Urothelium cell line (cell line): ENCODE measurements at regions not wholly inside any gene's neighbourhood (a gene's known extent, or its start where the extent isn't known, plus 50 kb on each side); places are given as distances from the start of the nearest gene placed in this dataset.

Experiments
- DNase-seq: peaks from one replicate; pipeline ENCODE4 v3.0.0; 2011; ENCODE audit warnings: low spot score, mixed read lengths
- FAIRE-seq: peaks from 2 replicates; lab custom pipeline; 2011; peaks lifted over from hg19 to GRCh38; lab: Jason Lieb, UNC

- DNase-seq (no peak), FAIRE-seq (no peak)
Observed at GRCh38 chr4:29521281-29521680, 1198.9 kb upstream of the PCDH7 start.

GRCh38 chr4:29536745-29537144 lies 1183.4 kb upstream of the PCDH7 start:
- DNase-seq = no peak
- no peak for FAIRE-seq

GRCh38 chr4:29538889-29539646 lies 1181.1 kb upstream of the PCDH7 start:
- FAIRE-seq = no peak
- DNase-seq = no peak

- FAIRE-seq = no peak
- no peak for DNase-seq
Observed at GRCh38 chr4:29540439-29541102, 1179.6 kb upstream of the PCDH7 start.

GRCh38 chr4:29541757-29542156 lies 1178.4 kb upstream of the PCDH7 start:
- FAIRE-seq (no peak), DNase-seq (no peak)

GRCh38 chr4:29549342-29549741 lies 1170.8 kb upstream of the PCDH7 start:
- no peak for FAIRE-seq

GRCh38 chr4:29551821-29552220 lies 1168.3 kb upstream of the PCDH7 start:
- FAIRE-seq = no peak
- no peak for DNase-seq

More at GRCh38 chr4:29549342-29549741, 1170.8 kb upstream of the PCDH7 start:
- DNase-seq = peak; percentile 0

GRCh38 chr4:29553846-29554245 lies 1166.3 kb upstream of the PCDH7 start:
- DNase-seq = peak; percentile 12
- no peak for FAIRE-seq

GRCh38 chr4:29558789-29559188 lies 1161.4 kb upstream of the PCDH7 start:
- FAIRE-seq (no peak), DNase-seq (no peak)

GRCh38 chr4:29559286-29559685 lies 1160.9 kb upstream of the PCDH7 start:
- FAIRE-seq (no peak), DNase-seq (no peak)

- FAIRE-seq (no peak), DNase-seq (no peak)
Observed at GRCh38 chr4:29560452-29560851, 1159.7 kb upstream of the PCDH7 start.

GRCh38 chr4:29565256-29565655 lies 1154.9 kb upstream of the PCDH7 start:
- FAIRE-seq = no peak
- no peak for DNase-seq

GRCh38 chr4:29566371-29566770 lies 1153.8 kb upstream of the PCDH7 start:
- FAIRE-seq = no peak

GRCh38 chr4:29571322-29571721 lies 1148.8 kb upstream of the PCDH7 start:
- DNase-seq (no peak), FAIRE-seq (no peak)

More at GRCh38 chr4:29566371-29566770, 1153.8 kb upstream of the PCDH7 start:
- no peak for DNase-seq

- FAIRE-seq = no peak
- no peak for DNase-seq
Observed at GRCh38 chr4:29578329-29578728, 1141.8 kb upstream of the PCDH7 start.

- no peak for DNase-seq
- FAIRE-seq = no peak
Observed at GRCh38 chr4:29581457-29581856, 1138.7 kb upstream of the PCDH7 start.

GRCh38 chr4:29588617-29589016 lies 1131.6 kb upstream of the PCDH7 start:
- FAIRE-seq (no peak), DNase-seq (no peak)

GRCh38 chr4:29596228-29596627 lies 1123.9 kb upstream of the PCDH7 start:
- DNase-seq = no peak

GRCh38 chr4:29619168-29619567 lies 1101.0 kb upstream of the PCDH7 start:
- no peak for FAIRE-seq

More at GRCh38 chr4:29596228-29596627, 1123.9 kb upstream of the PCDH7 start:
- FAIRE-seq = no peak

GRCh38 chr4:29632199-29632598 lies 1088.0 kb upstream of the PCDH7 start:
- no peak for FAIRE-seq
- DNase-seq = no peak

More at GRCh38 chr4:29619168-29619567, 1101.0 kb upstream of the PCDH7 start:
- DNase-seq = no peak

- no peak for FAIRE-seq
- DNase-seq = no peak
Observed at GRCh38 chr4:29636961-29637360, 1083.2 kb upstream of the PCDH7 start.

- no peak for FAIRE-seq
Observed at GRCh38 chr4:29653221-29653620, 1066.9 kb upstream of the PCDH7 start.

More at GRCh38 chr4:29653221-29653620, 1066.9 kb upstream of the PCDH7 start:
- no peak for DNase-seq
